ENCODE measurements at regions not wholly inside any gene's neighbourhood (a gene's known extent, or its start where the extent isn't known, plus 50 kb on each side); places are given as distances from the start of the nearest gene placed in this dataset.

DNA sequence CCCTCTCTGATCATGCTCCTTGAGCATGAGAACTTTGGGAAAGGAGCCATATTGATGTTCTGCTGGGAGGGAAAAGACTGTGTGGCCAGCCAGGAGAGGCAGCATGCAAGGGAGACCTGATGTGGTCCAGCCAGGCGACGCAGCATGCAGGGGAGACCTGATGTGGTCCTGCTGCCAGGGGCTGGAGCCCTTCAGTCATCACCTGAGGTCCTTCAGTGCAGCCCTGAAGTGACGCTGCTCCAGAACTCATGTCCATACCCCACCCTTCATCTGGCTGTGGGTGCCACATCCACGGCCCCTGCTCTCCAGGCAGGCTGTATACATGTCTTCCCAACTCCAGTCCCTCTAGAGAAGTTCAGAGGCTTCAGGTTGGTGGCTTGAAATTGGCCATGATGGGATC is 134.4 kb downstream of the ERMARD start:
- no peak overlapping the region for H2AFZ ChIP-seq (ENCODE audit: low read length)
- DNase-seq (ENCODE audit: insufficient read length, low spot score, missing footprints), result peak; percentile 69
- H3K4me2 ChIP-seq (ENCODE audit: insufficient read depth, low read length), result no peak overlapping the region
- no peaks in the 10 kb centered on the region for H3K27me3 ChIP-seq (ENCODE audit: insufficient read depth, low read length)
- no peak overlapping the region for H3K27ac ChIP-seq (ENCODE audit: low read depth, low read length)
- no peaks in the 10 kb centered on the region for H3K36me3 ChIP-seq (ENCODE audit: insufficient read depth, low read length)
- no peaks in the 10 kb centered on the region for H3K4me1 ChIP-seq (ENCODE audit: insufficient read depth, low read length)
- TF ChIP-seq, protein P1, sequence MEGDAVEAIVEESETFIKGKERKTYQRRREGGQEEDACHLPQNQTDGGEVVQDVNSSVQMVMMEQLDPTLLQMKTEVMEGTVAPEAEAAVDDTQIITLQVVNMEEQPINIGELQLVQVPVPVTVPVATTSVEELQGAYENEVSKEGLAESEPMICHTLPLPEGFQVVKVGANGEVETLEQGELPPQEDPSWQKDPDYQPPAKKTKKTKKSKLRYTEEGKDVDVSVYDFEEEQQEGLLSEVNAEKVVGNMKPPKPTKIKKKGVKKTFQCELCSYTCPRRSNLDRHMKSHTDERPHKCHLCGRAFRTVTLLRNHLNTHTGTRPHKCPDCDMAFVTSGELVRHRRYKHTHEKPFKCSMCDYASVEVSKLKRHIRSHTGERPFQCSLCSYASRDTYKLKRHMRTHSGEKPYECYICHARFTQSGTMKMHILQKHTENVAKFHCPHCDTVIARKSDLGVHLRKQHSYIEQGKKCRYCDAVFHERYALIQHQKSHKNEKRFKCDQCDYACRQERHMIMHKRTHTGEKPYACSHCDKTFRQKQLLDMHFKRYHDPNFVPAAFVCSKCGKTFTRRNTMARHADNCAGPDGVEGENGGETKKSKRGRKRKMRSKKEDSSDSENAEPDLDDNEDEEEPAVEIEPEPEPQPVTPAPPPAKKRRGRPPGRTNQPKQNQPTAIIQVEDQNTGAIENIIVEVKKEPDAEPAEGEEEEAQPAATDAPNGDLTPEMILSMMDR (IDR thresholded peaks at IDR 0.05; ENCODE audit: extremely low read depth, low read depth, low read length), result no peak
- H3K79me2 ChIP-seq (ENCODE audit: insufficient read depth, low read length), result no peaks in the 10 kb centered on the region
- no peaks in the 10 kb centered on the region for H4K20me1 ChIP-seq (ENCODE audit: insufficient read depth, low read length)
- H3K9me3 ChIP-seq (ENCODE audit: low read depth, low read length), result no peaks in the 10 kb centered on the region
- H3K4me3 ChIP-seq (ENCODE audit: insufficient read depth, low read length), result no peak overlapping the region

DNA sequence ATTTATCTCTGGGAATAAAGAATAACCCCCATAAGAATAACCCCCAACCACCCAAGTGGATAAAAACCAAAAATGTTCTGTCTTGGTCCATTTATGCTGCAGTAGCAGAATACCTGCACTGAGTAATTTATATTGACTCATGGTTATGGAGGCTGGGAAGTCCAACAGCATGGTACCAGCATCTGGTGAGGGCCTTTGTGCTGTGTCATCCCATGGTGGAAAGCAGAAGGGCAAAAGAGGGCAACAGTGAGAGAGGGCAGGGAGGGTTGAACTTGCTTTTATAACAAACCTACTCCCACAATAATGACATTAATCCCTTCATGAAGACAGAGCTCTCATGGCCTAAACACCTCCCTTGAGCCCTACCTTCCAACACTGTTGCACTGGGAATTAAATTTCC is 133.7 kb downstream of the ERMARD start:
- Histone ChIP-seq H3K79me2 (ENCODE audit: insufficient read depth, low read length) (no peaks in the 10 kb centered on the region), H3K4me1 (ENCODE audit: insufficient read depth, low read length) (no peaks in the 10 kb centered on the region), H3K4me2 (ENCODE audit: insufficient read depth, low read length) (no peak overlapping the region), H3K4me3 (ENCODE audit: insufficient read depth, low read length) (no peak overlapping the region), H2AFZ (ENCODE audit: low read length) (no peak overlapping the region), H3K36me3 (ENCODE audit: insufficient read depth, low read length) (no peaks in the 10 kb centered on the region), H4K20me1 (ENCODE audit: insufficient read depth, low read length) (no peaks in the 10 kb centered on the region), H3K9me3 (ENCODE audit: low read depth, low read length) (no peaks in the 10 kb centered on the region), H3K27me3 (ENCODE audit: insufficient read depth, low read length) (no peaks in the 10 kb centered on the region), H3K27ac (ENCODE audit: low read depth, low read length) (no peak overlapping the region)
- no peak for DNase-seq (ENCODE audit: insufficient read length, low spot score, missing footprints)
- TF ChIP-seq, protein P1 (IDR thresholded peaks at IDR 0.05; ENCODE audit: extremely low read depth, low read depth, low read length), result no peak

GRCh38 chr6:169884158-169884557 is 132.7 kb downstream of the ERMARD start:
- no peaks in the 10 kb centered on the region for H3K79me2 ChIP-seq (ENCODE audit: insufficient read depth, low read length)
- H4K20me1 ChIP-seq (ENCODE audit: insufficient read depth, low read length), result no peaks in the 10 kb centered on the region
- no peaks in the 10 kb centered on the region for H3K27me3 ChIP-seq (ENCODE audit: insufficient read depth, low read length)
- TF ChIP-seq, protein P1 (IDR thresholded peaks at IDR 0.05; ENCODE audit: extremely low read depth, low read depth, low read length), result no peak
- H3K4me2 ChIP-seq (ENCODE audit: insufficient read depth, low read length), result no peak overlapping the region
- peak; percentile 26 for DNase-seq (ENCODE audit: insufficient read length, low spot score, missing footprints)
- H2AFZ ChIP-seq (ENCODE audit: low read length), result no peak overlapping the region
- no peaks in the 10 kb centered on the region for H3K36me3 ChIP-seq (ENCODE audit: insufficient read depth, low read length)
- no peaks in the 10 kb centered on the region for H3K9me3 ChIP-seq (ENCODE audit: low read depth, low read length)
- H3K27ac ChIP-seq (ENCODE audit: low read depth, low read length), result no peak overlapping the region
- H3K4me3 ChIP-seq (ENCODE audit: insufficient read depth, low read length), result no peak overlapping the region
- H3K4me1 ChIP-seq (ENCODE audit: insufficient read depth, low read length), result no peaks in the 10 kb centered on the region

- H3K27me3 ChIP-seq (ENCODE audit: insufficient read depth, low read length), result no peaks in the 10 kb centered on the region
- no peaks in the 10 kb centered on the region for H3K4me1 ChIP-seq (ENCODE audit: insufficient read depth, low read length)
- H3K27ac ChIP-seq (ENCODE audit: low read depth, low read length), result no peak overlapping the region
- H3K4me2 ChIP-seq (ENCODE audit: insufficient read depth, low read length), result no peak overlapping the region
- no peaks in the 10 kb centered on the region for H3K9me3 ChIP-seq (ENCODE audit: low read depth, low read length)
- no peaks in the 10 kb centered on the region for H3K79me2 ChIP-seq (ENCODE audit: insufficient read depth, low read length)
- TF ChIP-seq, protein P1 (IDR thresholded peaks at IDR 0.05; ENCODE audit: extremely low read depth, low read depth, low read length), result no peak
- H4K20me1 ChIP-seq (ENCODE audit: insufficient read depth, low read length), result no peaks in the 10 kb centered on the region
- H3K4me3 ChIP-seq (ENCODE audit: insufficient read depth, low read length), result no peak overlapping the region
- H2AFZ ChIP-seq (ENCODE audit: low read length), result no peak overlapping the region
- DNase-seq (ENCODE audit: insufficient read length, low spot score, missing footprints), result no peak
- H3K36me3 ChIP-seq (ENCODE audit: insufficient read depth, low read length), result no peaks in the 10 kb centered on the region
These were observed 131.9 kb downstream of the ERMARD start for GRCh38 chr6:169883316-169883715.

Data from osteoblast (primary cell).